ENCODE measurements at regions not wholly inside any gene's neighbourhood (a gene's known extent, or its start where the extent isn't known, plus 50 kb on each side); places are given as distances from the start of the nearest gene placed in this dataset.

DNA sequence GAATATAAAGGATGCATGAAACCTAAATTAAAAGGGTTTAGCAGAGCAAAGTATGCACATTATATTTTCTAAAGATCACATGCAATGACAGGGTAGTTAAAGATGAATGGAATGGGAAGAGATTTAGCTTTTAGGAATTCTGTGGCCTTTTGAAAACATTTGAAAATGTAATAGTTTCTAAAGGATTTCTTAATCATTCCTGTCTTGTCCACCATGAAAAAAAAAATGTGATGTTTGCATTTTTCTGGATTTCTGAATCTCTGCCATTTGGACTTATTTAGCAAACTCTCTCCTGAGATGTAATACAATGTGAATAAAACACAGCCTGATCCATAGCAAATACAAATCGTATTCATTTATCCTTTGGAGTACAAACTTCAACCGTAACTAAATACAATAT lies 126.6 kb upstream of the RAB11FIP2 start:
- TF ChIP-seq, protein P1, sequence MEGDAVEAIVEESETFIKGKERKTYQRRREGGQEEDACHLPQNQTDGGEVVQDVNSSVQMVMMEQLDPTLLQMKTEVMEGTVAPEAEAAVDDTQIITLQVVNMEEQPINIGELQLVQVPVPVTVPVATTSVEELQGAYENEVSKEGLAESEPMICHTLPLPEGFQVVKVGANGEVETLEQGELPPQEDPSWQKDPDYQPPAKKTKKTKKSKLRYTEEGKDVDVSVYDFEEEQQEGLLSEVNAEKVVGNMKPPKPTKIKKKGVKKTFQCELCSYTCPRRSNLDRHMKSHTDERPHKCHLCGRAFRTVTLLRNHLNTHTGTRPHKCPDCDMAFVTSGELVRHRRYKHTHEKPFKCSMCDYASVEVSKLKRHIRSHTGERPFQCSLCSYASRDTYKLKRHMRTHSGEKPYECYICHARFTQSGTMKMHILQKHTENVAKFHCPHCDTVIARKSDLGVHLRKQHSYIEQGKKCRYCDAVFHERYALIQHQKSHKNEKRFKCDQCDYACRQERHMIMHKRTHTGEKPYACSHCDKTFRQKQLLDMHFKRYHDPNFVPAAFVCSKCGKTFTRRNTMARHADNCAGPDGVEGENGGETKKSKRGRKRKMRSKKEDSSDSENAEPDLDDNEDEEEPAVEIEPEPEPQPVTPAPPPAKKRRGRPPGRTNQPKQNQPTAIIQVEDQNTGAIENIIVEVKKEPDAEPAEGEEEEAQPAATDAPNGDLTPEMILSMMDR (IDR thresholded peaks at IDR 0.05; ENCODE audit: unreplicated experiment in 3 of 3): no peak

DNA sequence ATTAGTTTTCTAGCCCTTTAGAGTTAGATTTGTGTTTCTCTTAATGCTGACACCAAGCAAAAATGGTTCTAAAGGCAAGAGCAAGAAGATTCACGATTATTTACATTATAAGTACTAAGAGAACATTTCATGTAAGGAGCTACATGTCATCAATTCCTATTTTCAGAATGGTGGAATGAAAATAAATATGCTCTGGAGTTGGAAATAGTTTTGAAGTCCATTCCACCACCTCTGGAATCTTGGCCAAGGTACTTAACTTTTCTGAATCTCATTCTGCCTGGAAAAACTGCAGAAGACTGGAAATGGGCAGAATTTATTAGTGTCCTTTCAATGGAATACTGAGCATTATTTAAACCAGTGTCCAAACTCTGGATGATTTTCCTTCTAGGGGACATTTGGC lies 125.1 kb upstream of the RAB11FIP2 start:
- Mint-ChIP-seq H3K4me3 (no peak overlapping the region), H3K4me1 (peaks cover 40% of the 10 kb centered on the region), H3K36me3 (ENCODE audit: low read depth) (no peaks in the 10 kb centered on the region), H3K27me3 (ENCODE audit: low read depth) (peaks cover 4% of the 10 kb centered on the region), H3K9me3 (peaks cover 11% of the 10 kb centered on the region), H3K27ac (peak overlapping the region in 2 of 3 experiments; percentile 20 to 31)
- TF ChIP-seq, protein P1 (IDR thresholded peaks at IDR 0.05; ENCODE audit: unreplicated experiment in 3 of 3): no peak

More for the DNA sequence above, 126.6 kb upstream of the RAB11FIP2 start:
- Mint-ChIP-seq H3K9me3 (peaks cover 16% of the 10 kb centered on the region), H3K4me1 (peaks cover 31% of the 10 kb centered on the region), H3K4me3 (no peak overlapping the region), H3K27me3 (ENCODE audit: low read depth) (no peaks in the 10 kb centered on the region), H3K36me3 (ENCODE audit: low read depth) (no peaks in the 10 kb centered on the region), H3K27ac (peak overlapping the region in 2 of 3 experiments; percentile 31 to 43)

DNA sequence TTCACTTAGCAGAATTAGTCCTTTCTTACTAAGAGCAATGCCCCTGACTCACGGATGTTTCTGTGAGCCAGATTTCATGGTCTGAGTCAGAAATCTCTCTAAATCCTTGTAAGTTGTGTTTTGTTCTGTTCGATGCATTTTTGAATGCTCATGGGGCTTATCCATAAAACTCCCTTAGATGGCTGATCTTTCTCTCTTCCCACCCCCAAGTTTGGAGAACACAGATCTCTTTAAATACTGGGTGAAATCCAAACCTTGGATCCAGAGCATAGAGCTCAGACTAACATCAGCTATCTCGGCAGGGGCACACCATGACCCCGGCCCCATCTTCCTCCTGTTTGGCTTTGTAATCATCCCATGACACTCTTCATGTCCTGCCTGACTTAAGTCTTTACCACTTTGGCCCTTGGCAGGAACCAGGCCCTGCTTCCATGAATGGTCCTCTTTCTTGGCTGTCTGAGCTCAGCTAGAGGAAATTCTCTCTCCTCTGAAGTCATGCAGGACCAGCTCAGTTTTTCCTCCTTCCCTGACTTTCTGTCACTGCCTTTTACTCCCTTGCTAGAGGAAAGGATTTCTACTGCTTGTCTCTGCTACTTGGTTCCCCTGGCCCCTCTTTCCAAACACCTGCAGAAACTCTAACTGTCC lies 120.4 kb upstream of the RAB11FIP2 start:
- TF ChIP-seq, protein P1 (IDR thresholded peaks at IDR 0.05; ENCODE audit: unreplicated experiment in 3 of 3): no peak
- Mint-ChIP-seq H3K27ac (peak overlapping the region in 2 of 3 experiments; percentile 34 to 73), H3K4me3 (peak overlapping the region in 1 of 3 experiments; percentile 1)

DNA sequence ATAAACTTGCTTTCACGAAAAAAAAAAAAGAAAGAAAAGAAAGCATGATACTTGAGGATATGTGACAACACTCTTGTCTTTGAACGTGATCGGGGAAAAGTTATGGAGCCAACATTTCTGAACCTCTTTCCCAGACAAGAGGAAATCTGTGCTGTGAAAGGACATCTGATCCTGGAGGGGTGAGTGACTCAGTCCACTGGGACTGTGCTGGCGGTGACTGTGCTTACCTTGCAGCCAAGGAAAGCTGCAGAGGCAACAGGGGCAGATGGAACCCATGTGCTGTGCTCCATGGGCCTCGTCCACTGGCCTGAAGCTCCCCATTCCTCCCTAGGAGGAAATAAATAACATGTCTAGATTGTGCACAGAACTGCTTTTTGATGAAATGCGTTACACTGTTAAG lies 116.5 kb upstream of the RAB11FIP2 start:
- Mint-ChIP-seq H3K9me3 (no peaks in the 10 kb centered on the region), H3K36me3 (ENCODE audit: low read depth) (no peaks in the 10 kb centered on the region), H3K4me3 (no peak overlapping the region), H3K27ac (peak overlapping the region; percentile 20 to 76 (median 67)), H3K27me3 (ENCODE audit: low read depth) (peaks cover 4% of the 10 kb centered on the region), H3K4me1 (peaks cover 41% of the 10 kb centered on the region)
- TF ChIP-seq, protein P1 (IDR thresholded peaks at IDR 0.05; ENCODE audit: unreplicated experiment in 3 of 3): no peak

More for the DNA sequence above, 120.4 kb upstream of the RAB11FIP2 start:
- Mint-ChIP-seq H3K27me3 (ENCODE audit: low read depth) (peaks cover 4% of the 10 kb centered on the region), H3K4me1 (peaks cover 42% of the 10 kb centered on the region), H3K36me3 (ENCODE audit: low read depth) (no peaks in the 10 kb centered on the region), H3K9me3 (no peaks in the 10 kb centered on the region)

DNA sequence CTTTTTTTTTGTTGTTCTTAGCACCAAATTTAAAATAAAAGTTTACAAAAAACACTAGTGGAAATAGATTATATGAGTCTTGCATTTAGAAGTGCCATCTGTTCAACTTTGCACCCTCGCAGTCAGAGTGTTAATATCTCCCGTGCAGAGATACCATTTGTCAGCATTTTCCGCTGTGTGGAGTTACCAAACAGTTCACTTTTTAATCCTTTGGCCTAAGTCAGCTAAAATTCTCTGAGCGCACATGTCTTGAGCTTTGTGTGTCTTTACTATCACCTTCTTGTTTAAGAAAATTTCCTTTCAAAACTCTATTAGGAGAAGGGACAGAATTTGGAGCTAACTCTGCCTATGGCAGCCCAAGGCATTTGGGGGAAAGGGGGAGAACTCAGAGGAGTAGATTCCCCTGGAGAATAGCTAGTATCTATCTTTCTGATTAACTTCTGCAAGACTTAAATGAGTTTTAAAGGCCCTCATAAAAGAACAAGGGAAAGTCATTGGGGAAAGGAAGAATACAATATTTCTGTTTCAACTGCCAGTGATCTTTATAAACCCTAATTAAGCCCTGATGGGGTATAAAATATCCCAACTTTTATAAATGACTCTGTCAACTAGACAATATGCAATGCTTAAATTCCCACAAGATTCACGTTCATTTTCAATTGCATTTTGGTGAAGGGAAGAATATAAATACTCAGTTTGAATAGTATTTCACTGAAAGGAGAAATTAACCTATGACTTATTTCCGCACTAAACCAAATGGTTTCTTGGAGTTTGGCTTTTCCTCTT lies 114.9 kb upstream of the RAB11FIP2 start:
- TF ChIP-seq, protein P1 (IDR thresholded peaks at IDR 0.05; ENCODE audit: unreplicated experiment in 3 of 3): no peak
- Mint-ChIP-seq H3K36me3 (ENCODE audit: low read depth) (no peaks in the 10 kb centered on the region), H3K4me3 (no peak overlapping the region), H3K4me1 (peaks cover 37% of the 10 kb centered on the region), H3K9me3 (peaks cover 5% of the 10 kb centered on the region), H3K27me3 (ENCODE audit: low read depth) (no peaks in the 10 kb centered on the region), H3K27ac (peak overlapping the region; percentile 56 to 81 (median 69))

All from nephron (organoid).